Nephron progenitor cell (in vitro differentiated cells): ENCODE measurements at regions not wholly inside any gene's neighbourhood (a gene's known extent, or its start where the extent isn't known, plus 50 kb on each side); places are given as distances from the start of the nearest gene placed in this dataset.

Experiments used
- DNase-seq: peaks from one replicate; pipeline ENCODE4 v3.0.0; 2021
- H3K27ac Mint-ChIP-seq: 2 replicates; pipeline ENCODE4 v1.8.0; 2021; ENCODE audit warnings: mild to moderate bottlenecking, moderate library complexity, mixed read lengths
- H3K27me3 Mint-ChIP-seq: 2 replicates; pipeline ENCODE4 v1.8.0; 2021; ENCODE audit warnings: mild to moderate bottlenecking, low read depth, mixed read lengths; ENCODE audit not compliant: poor library complexity
- H3K36me3 Mint-ChIP-seq: 2 replicates; pipeline ENCODE4 v1.8.0; 2021; ENCODE audit warnings: low read depth, mixed read lengths
- H3K4me1 Mint-ChIP-seq: 2 replicates; pipeline ENCODE4 v1.8.0; 2021; ENCODE audit warnings: mixed read lengths
- H3K4me3 Mint-ChIP-seq: 2 replicates; pipeline ENCODE4 v1.8.0; 2021; ENCODE audit warnings: mild to moderate bottlenecking, moderate library complexity, mixed read lengths
- H3K9me3 Mint-ChIP-seq: 2 replicates; pipeline ENCODE4 v1.8.0; 2021; ENCODE audit warnings: mild to moderate bottlenecking, moderate library complexity, mixed read lengths
- TF ChIP-seq, protein P1 (sequence below): fragments of 200-600 bp; sonication (generic); IDR thresholded peaks from 2 replicates; pipeline ENCODE4 v1.5.0; 2021; ENCODE audit warnings: antibody characterized with exemption

DNA sequence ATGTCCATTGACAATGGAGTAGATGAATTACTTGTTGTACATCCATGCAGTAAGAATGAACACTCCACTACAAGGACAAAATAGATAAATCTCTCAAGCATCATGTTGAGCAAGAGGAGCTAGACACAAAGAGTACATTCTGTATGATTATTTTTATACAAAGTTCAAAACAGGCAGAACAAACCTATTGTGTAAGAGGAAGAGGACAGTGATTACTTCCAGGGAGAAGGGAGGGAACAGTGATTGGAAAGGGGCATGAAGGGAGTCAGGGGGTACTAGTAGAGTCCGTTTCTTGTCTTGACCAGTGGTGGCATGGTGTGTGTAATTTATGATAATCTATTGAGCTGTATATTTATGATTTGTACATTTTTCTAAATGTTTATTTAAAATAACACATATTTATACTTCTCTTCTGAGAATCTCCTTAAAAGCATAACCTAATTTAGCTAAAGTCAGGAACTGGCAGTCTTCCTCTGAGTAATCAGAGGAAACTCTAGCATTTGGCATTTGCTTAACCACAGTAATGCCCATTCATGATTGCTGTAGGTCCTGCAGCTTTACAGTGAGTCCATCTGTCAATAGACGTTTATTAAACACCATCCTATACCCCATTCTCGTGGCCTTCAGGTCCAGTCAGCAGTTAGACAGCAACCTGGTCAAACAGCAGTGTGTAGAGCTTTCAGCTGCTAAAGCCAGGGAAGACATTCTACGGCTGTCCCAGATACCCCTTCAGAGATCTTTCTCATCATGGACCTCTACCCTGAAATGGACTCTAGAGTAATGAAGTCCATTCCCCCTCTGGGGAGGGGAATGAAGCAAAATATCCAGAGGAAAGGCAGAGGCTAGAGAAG, 114.1 kb upstream of the GALNT2 start:
- peaks cover 4% of the 10 kb centered on the region for H3K36me3 Mint-ChIP-seq
- no peaks in the 10 kb centered on the region for H3K4me1 Mint-ChIP-seq
- DNase-seq = no peak
- H3K9me3 Mint-ChIP-seq = peaks cover 25% of the 10 kb centered on the region
- TF ChIP-seq, protein P1, sequence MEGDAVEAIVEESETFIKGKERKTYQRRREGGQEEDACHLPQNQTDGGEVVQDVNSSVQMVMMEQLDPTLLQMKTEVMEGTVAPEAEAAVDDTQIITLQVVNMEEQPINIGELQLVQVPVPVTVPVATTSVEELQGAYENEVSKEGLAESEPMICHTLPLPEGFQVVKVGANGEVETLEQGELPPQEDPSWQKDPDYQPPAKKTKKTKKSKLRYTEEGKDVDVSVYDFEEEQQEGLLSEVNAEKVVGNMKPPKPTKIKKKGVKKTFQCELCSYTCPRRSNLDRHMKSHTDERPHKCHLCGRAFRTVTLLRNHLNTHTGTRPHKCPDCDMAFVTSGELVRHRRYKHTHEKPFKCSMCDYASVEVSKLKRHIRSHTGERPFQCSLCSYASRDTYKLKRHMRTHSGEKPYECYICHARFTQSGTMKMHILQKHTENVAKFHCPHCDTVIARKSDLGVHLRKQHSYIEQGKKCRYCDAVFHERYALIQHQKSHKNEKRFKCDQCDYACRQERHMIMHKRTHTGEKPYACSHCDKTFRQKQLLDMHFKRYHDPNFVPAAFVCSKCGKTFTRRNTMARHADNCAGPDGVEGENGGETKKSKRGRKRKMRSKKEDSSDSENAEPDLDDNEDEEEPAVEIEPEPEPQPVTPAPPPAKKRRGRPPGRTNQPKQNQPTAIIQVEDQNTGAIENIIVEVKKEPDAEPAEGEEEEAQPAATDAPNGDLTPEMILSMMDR = no peak
- H3K27me3 Mint-ChIP-seq = peaks cover 3% of the 10 kb centered on the region
- H3K27ac Mint-ChIP-seq = no peak overlapping the region
- no peak overlapping the region for H3K4me3 Mint-ChIP-seq

- Mint-ChIP-seq H3K9me3 (peaks cover 31% of the 10 kb centered on the region), H3K4me1 (no peaks in the 10 kb centered on the region), H3K36me3 (peaks cover 4% of the 10 kb centered on the region), H3K4me3 (no peak overlapping the region), H3K27ac (no peak overlapping the region), H3K27me3 (peaks cover 3% of the 10 kb centered on the region)
- DNase-seq = no peak
- TF ChIP-seq, protein P1 = no peak
These were observed 113.2 kb upstream of the GALNT2 start for GRCh38 chr1:229953736-229954326.

- peaks cover 17% of the 10 kb centered on the region for H3K27me3 Mint-ChIP-seq
- no peak overlapping the region for H3K27ac Mint-ChIP-seq
- no peaks in the 10 kb centered on the region for H3K36me3 Mint-ChIP-seq
- DNase-seq = no peak
- H3K4me3 Mint-ChIP-seq = no peak overlapping the region
- TF ChIP-seq, protein P1 = no peak
- H3K9me3 Mint-ChIP-seq = peaks cover 8% of the 10 kb centered on the region
- no peaks in the 10 kb centered on the region for H3K4me1 Mint-ChIP-seq
These were observed 102.8 kb upstream of the GALNT2 start for GRCh38 chr1:229964281-229964680.

GRCh38 chr1:229970714-229971113, 96.3 kb upstream of the GALNT2 start:
- no peak for DNase-seq
- TF ChIP-seq, protein P1 = no peak
- no peak overlapping the region for H3K4me3 Mint-ChIP-seq
- H3K27me3 Mint-ChIP-seq = peaks cover 22% of the 10 kb centered on the region
- peaks cover 6% of the 10 kb centered on the region for H3K36me3 Mint-ChIP-seq
- H3K27ac Mint-ChIP-seq = no peak overlapping the region
- H3K9me3 Mint-ChIP-seq = peaks cover 16% of the 10 kb centered on the region
- no peaks in the 10 kb centered on the region for H3K4me1 Mint-ChIP-seq

DNA sequence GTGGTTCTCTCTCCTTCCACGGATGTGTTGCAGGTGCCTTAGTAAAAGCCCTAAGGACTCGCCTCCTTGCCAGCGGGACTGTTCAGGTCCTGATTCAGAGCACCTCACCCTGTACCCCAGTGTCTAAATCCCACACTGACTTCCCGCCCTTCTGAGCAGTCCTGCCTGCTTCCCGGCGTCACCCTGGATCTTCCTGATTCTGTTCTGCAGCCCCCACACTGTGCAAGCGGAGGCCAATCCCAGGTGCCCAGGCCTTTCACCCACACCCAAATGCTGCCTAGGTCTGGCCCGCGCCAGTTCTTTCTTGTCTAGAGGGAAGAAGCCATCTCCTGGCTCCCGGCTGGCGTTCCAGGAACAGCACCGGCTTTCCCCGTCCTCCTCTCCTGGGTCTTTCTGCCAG, 95.9 kb upstream of the GALNT2 start:
- H3K27me3 Mint-ChIP-seq = peaks cover 21% of the 10 kb centered on the region

More for the DNA sequence above, 95.9 kb upstream of the GALNT2 start:
- Mint-ChIP-seq H3K27ac (no peak overlapping the region), H3K4me3 (no peak overlapping the region), H3K36me3 (peaks cover 6% of the 10 kb centered on the region), H3K9me3 (peaks cover 20% of the 10 kb centered on the region), H3K4me1 (no peaks in the 10 kb centered on the region)
- no peak for DNase-seq
- TF ChIP-seq, protein P1 = no peak
